Brain microvascular endothelial cell (primary cell): ENCODE measurements at regions not wholly inside any gene's neighbourhood (a gene's known extent, or its start where the extent isn't known, plus 50 kb on each side); places are given as distances from the start of the nearest gene placed in this dataset.

Source experiments
- DNase-seq: peaks from one replicate; pipeline ENCODE4 v3.0.0-alpha.2; 2020
- H3K27ac ChIP-seq: fragments of 250-450 bp; sonication (Bioruptor Pico); 2 replicates; pipeline ENCODE4 v1.5.1; 2020; ENCODE audit warnings: mild to moderate bottlenecking, moderate library complexity
- H3K27me3 ChIP-seq: fragments of 250-450 bp; sonication (Bioruptor Pico); replicated peaks from 2 replicates; pipeline ENCODE4 v1.5.1; 2020; ENCODE audit warnings: mild to moderate bottlenecking
- H3K36me3 ChIP-seq: fragments of 250-450 bp; sonication (Bioruptor Pico); replicated peaks from 2 replicates; pipeline ENCODE4 v1.5.1; 2020; ENCODE audit warnings: mild to moderate bottlenecking
- H3K4me3 ChIP-seq: 2 replicates; pipeline ENCODE4 v1.5.1; 2011; ENCODE audit warnings: low read depth, mild to moderate bottlenecking, control low read depth, low read length, moderate library complexity
- CTCF ChIP-seq: IDR thresholded peaks from 2 replicates; pipeline ENCODE4 v1.5.1; 2011; ENCODE audit warnings: low read depth, mild to moderate bottlenecking, moderate library complexity, low read length, control low read depth, inconsistent platforms; ENCODE audit errors: missing control alignments
- in situ Hi-C: cut with HindIII; loops from 2 replicates; pipeline ENCODE4 v1.10.0; 2017; ENCODE audit warnings: low sequenced_read_pairs, low pct_ligation_motif_present

- H3K4me3 ChIP-seq, result no peak overlapping the region
- no peaks in the 10 kb centered on the region for H3K27me3 ChIP-seq
- peak overlapping the region; percentile 58 for H3K27ac ChIP-seq
- in situ Hi-C loops, result no loop called here
- peak; percentile 90 for DNase-seq
- no peaks in the 10 kb centered on the region for H3K36me3 ChIP-seq
- no peak for TF ChIP-seq CTCF
These were observed 223.7 kb upstream of the NANOGP8 start for GRCh38 chr15:35308802-35309201.

GRCh38 chr15:35307676-35308075, 222.6 kb upstream of the NANOGP8 start:
- in situ Hi-C loops, result no loop called here
- TF ChIP-seq CTCF, result no peak

GRCh38 chr15:35307026-35307425, 221.9 kb upstream of the NANOGP8 start:
- in situ Hi-C loops, result no loop called here
- Histone ChIP-seq H3K27ac (peak overlapping the region; percentile 72), H3K27me3 (no peaks in the 10 kb centered on the region), H3K36me3 (no peaks in the 10 kb centered on the region), H3K4me3 (no peak overlapping the region)
- TF ChIP-seq CTCF, result no peak
- DNase-seq, result no peak

More at GRCh38 chr15:35307676-35308075, 222.6 kb upstream of the NANOGP8 start:
- no peak for DNase-seq
- H3K27ac ChIP-seq, result no peak overlapping the region
- no peaks in the 10 kb centered on the region for H3K27me3 ChIP-seq
- H3K4me3 ChIP-seq, result no peak overlapping the region
- no peaks in the 10 kb centered on the region for H3K36me3 ChIP-seq

- peak; percentile 47 for DNase-seq
- in situ Hi-C loops, result no loop called here
- Histone ChIP-seq H3K27me3 (no peaks in the 10 kb centered on the region), H3K27ac (peak overlapping the region; percentile 72), H3K4me3 (no peak overlapping the region), H3K36me3 (no peaks in the 10 kb centered on the region)
- TF ChIP-seq CTCF, result no peak
These were observed 221.4 kb upstream of the NANOGP8 start for GRCh38 chr15:35306361-35306981.

- in situ Hi-C loops, result no loop called here
- peak; percentile 27 for DNase-seq
- Histone ChIP-seq H3K36me3 (no peaks in the 10 kb centered on the region), H3K4me3 (no peak overlapping the region), H3K27ac (peak overlapping the region; percentile 72), H3K27me3 (no peaks in the 10 kb centered on the region)
- TF ChIP-seq CTCF, result no peak
These were observed 220.9 kb upstream of the NANOGP8 start for GRCh38 chr15:35305946-35306345.

GRCh38 chr15:35305031-35305550, 220.0 kb upstream of the NANOGP8 start:
- H3K27me3 ChIP-seq, result no peaks in the 10 kb centered on the region
- H3K36me3 ChIP-seq, result no peaks in the 10 kb centered on the region
- in situ Hi-C loops, result no loop called here
- peak overlapping the region; percentile 72 for H3K27ac ChIP-seq
- TF ChIP-seq CTCF, result no peak
- no peak for DNase-seq
- H3K4me3 ChIP-seq, result no peak overlapping the region
